GM21825 (cell line): ENCODE measurements at regions not wholly inside any gene's neighbourhood (a gene's known extent, or its start where the extent isn't known, plus 50 kb on each side); places are given as distances from the start of the nearest gene placed in this dataset.

ENCODE experiments used
- ATAC-seq: cut with Tn5 transposase; IDR thresholded peaks from one replicate; pipeline ENCODE4 v1.9.1; 2021; ENCODE audit warnings: mild to moderate bottlenecking, moderate library complexity; ENCODE audit not compliant: unreplicated experiment

GRCh38 chr10:78968300-78968942 is 100.3 kb upstream of the ZMIZ1 start:
- ATAC-seq, result no peak

- ATAC-seq, result no peak
Measured at GRCh38 chr10:78968943-78969342, 99.8 kb upstream of the ZMIZ1 start.

- no peak for ATAC-seq
Measured at GRCh38 chr10:78969719-78970118, 99.0 kb upstream of the ZMIZ1 start.

- no peak for ATAC-seq
Measured at GRCh38 chr10:78970261-78970660, 98.5 kb upstream of the ZMIZ1 start.

GRCh38 chr10:78971094-78971682 is 97.6 kb upstream of the ZMIZ1 start:
- ATAC-seq, result no peak

- no peak for ATAC-seq
Measured at GRCh38 chr10:78972160-78972946, 96.4 kb upstream of the ZMIZ1 start.

GRCh38 chr10:78972947-78973900 is 95.5 kb upstream of the ZMIZ1 start:
- ATAC-seq, result peak; percentile 79

GRCh38 chr10:78973901-78974616 is 94.7 kb upstream of the ZMIZ1 start:
- ATAC-seq, result peak; percentile 31

- ATAC-seq, result peak; percentile 36
Measured at GRCh38 chr10:78974617-78975317, 94.0 kb upstream of the ZMIZ1 start.

GRCh38 chr10:78975926-78976325 is 92.8 kb upstream of the ZMIZ1 start:
- ATAC-seq, result no peak

GRCh38 chr10:78976825-78977755 is 91.7 kb upstream of the ZMIZ1 start:
- no peak for ATAC-seq

GRCh38 chr10:78979938-78980337 is 88.8 kb upstream of the ZMIZ1 start:
- ATAC-seq, result no peak

- no peak for ATAC-seq
Measured at GRCh38 chr10:78980354-78980753, 88.4 kb upstream of the ZMIZ1 start.

GRCh38 chr10:78980815-78981214 is 88.0 kb upstream of the ZMIZ1 start:
- no peak for ATAC-seq

GRCh38 chr10:78981257-78981969 is 87.4 kb upstream of the ZMIZ1 start:
- ATAC-seq, result peak; percentile 80

- no peak for ATAC-seq
Measured at GRCh38 chr10:78981970-78982281, 86.8 kb upstream of the ZMIZ1 start.

- ATAC-seq, result no peak
Measured at GRCh38 chr10:78982726-78983125, 86.0 kb upstream of the ZMIZ1 start.

GRCh38 chr10:78983608-78984007 is 85.2 kb upstream of the ZMIZ1 start:
- no peak for ATAC-seq
